ENCODE measurements at regions not wholly inside any gene's neighbourhood (a gene's known extent, or its start where the extent isn't known, plus 50 kb on each side); places are given as distances from the start of the nearest gene placed in this dataset.

DNA sequence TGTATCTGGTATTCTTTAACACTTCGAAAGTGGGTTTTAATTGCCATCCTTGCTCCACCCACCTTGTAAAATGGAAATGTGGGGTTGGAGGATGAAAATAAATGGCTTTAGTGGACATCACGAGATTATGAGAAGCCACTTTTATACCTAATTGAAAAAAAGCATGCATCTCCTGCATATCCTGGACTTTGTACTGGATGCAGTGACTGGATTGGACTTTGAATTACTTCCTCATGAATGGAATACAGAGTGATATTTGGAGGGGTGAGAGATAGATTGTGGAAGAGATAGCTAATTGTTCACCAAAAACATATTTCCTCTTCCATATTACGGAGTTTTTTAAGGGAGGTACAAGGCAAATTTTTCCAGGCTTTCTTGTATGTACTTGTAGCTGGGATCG is 813.0 kb downstream of the TENT5A start:
- DNase-seq (ENCODE audit: low spot score) = no peak
- Histone ChIP-seq H3K9me2 (replicated peaks; ENCODE audit: insufficient read depth) (no peaks in the 10 kb centered on the region), H3K79me2 (no peaks in the 10 kb centered on the region), H3K4me3 (no peak overlapping the region), H4K20me1 (ENCODE audit: insufficient read depth, poor library complexity, severe bottlenecking) (no peaks in the 10 kb centered on the region), H3K27ac (no peak overlapping the region), H3K9me3 (ENCODE audit: low read depth) (no peaks in the 10 kb centered on the region), H3K4me1 (ENCODE audit: insufficient read depth) (no peaks in the 10 kb centered on the region), H3K36me3 (replicated peaks; ENCODE audit: insufficient read depth, low read depth) (no peaks in the 10 kb centered on the region), H3K4me2 (no peak overlapping the region), H2AFZ (no peak overlapping the region), H3K27me3 (no peaks in the 10 kb centered on the region)
- 84% methylated on average over 4 of the region's 4 CpGs for WGBS (ENCODE audit: low lambda C conversion rate, missing lambda C conversion rate)
- no peak for TF ChIP-seq EZH2 (IDR thresholded peaks at IDR 0.05; ENCODE audit: borderline replicate concordance)
- TF ChIP-seq, protein P1, sequence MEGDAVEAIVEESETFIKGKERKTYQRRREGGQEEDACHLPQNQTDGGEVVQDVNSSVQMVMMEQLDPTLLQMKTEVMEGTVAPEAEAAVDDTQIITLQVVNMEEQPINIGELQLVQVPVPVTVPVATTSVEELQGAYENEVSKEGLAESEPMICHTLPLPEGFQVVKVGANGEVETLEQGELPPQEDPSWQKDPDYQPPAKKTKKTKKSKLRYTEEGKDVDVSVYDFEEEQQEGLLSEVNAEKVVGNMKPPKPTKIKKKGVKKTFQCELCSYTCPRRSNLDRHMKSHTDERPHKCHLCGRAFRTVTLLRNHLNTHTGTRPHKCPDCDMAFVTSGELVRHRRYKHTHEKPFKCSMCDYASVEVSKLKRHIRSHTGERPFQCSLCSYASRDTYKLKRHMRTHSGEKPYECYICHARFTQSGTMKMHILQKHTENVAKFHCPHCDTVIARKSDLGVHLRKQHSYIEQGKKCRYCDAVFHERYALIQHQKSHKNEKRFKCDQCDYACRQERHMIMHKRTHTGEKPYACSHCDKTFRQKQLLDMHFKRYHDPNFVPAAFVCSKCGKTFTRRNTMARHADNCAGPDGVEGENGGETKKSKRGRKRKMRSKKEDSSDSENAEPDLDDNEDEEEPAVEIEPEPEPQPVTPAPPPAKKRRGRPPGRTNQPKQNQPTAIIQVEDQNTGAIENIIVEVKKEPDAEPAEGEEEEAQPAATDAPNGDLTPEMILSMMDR (IDR thresholded peaks at IDR 0.05; ENCODE audit: poor library complexity) = no peak
- TF ChIP-seq EZH2phosphoT487 (IDR thresholded peaks at IDR 0.05; ENCODE audit: low read depth, severe bottlenecking, unreplicated experiment) = no peak

DNA sequence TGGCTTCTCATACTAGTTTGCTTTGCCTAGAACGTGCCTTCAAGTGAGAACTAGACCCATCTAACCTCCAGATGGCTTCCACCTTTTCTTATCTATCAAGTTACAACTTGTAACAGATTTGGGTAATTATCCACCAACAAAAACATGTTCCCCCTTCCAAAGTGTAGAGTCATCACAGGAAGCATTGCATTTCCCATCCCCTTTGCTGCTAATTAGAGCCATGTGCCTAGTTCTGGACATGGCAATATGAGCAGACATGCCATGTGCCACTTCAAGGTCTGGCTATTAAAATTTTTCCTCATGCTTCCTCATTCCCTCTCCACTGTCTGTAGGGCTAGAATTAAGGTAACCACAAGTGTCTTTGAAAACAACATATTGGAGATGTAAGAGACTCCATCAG is 814.4 kb downstream of the TENT5A start:
- no peaks in the 10 kb centered on the region for H3K27me3 ChIP-seq
- no peak overlapping the region for H3K27ac ChIP-seq
- H2AFZ ChIP-seq = no peak overlapping the region
- H3K36me3 ChIP-seq (replicated peaks; ENCODE audit: insufficient read depth, low read depth) = no peaks in the 10 kb centered on the region
- H3K9me3 ChIP-seq (ENCODE audit: low read depth) = no peaks in the 10 kb centered on the region
- H4K20me1 ChIP-seq (ENCODE audit: insufficient read depth, poor library complexity, severe bottlenecking) = no peaks in the 10 kb centered on the region
- H3K9me2 ChIP-seq (replicated peaks; ENCODE audit: insufficient read depth) = no peaks in the 10 kb centered on the region
- no peaks in the 10 kb centered on the region for H3K4me1 ChIP-seq (ENCODE audit: insufficient read depth)
- no peak for TF ChIP-seq EZH2phosphoT487 (IDR thresholded peaks at IDR 0.05; ENCODE audit: low read depth, severe bottlenecking, unreplicated experiment)
- TF ChIP-seq, protein P1 (IDR thresholded peaks at IDR 0.05; ENCODE audit: poor library complexity) = no peak
- TF ChIP-seq EZH2 (IDR thresholded peaks at IDR 0.05; ENCODE audit: borderline replicate concordance) = no peak
- 61% methylated on average over 1 of the region's 1 CpG for WGBS (ENCODE audit: low lambda C conversion rate, missing lambda C conversion rate)
- DNase-seq (ENCODE audit: low spot score) = no peak
- H3K79me2 ChIP-seq = no peaks in the 10 kb centered on the region
- no peak overlapping the region for H3K4me2 ChIP-seq
- no peak overlapping the region for H3K4me3 ChIP-seq

DNA sequence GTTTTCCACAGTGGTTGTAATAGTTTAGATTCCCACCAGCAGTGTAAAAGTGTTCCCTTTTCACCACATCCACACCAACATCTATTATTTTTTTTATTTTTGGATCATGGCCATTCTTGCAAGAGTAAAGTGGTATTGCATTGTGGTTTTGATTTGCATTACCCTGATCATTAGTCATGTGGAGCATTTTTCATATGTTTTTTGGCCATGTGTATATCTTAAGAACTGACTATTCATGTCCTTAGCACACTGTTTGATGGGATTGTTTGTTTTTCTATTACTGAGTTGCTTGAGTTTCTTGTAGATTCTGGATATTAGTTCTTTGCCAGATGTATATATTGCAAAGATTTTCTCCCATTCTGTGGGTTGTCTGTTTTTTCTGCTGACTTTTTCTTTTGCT is 820.1 kb downstream of the TENT5A start:
- Histone ChIP-seq H3K4me1 (ENCODE audit: insufficient read depth) (no peaks in the 10 kb centered on the region), H3K79me2 (no peaks in the 10 kb centered on the region), H4K20me1 (ENCODE audit: insufficient read depth, poor library complexity, severe bottlenecking) (no peaks in the 10 kb centered on the region), H3K27ac (no peak overlapping the region), H3K9me2 (replicated peaks; ENCODE audit: insufficient read depth) (no peaks in the 10 kb centered on the region), H3K36me3 (replicated peaks; ENCODE audit: insufficient read depth, low read depth) (no peaks in the 10 kb centered on the region), H3K9me3 (ENCODE audit: low read depth) (no peaks in the 10 kb centered on the region), H3K4me3 (no peak overlapping the region), H3K27me3 (no peaks in the 10 kb centered on the region), H3K4me2 (no peak overlapping the region), H2AFZ (no peak overlapping the region)
- DNase-seq (ENCODE audit: low spot score) = no peak
- TF ChIP-seq, protein P1 (IDR thresholded peaks at IDR 0.05; ENCODE audit: poor library complexity) = no peak
- TF ChIP-seq EZH2 (IDR thresholded peaks at IDR 0.05; ENCODE audit: borderline replicate concordance) (no peak), EZH2phosphoT487 (IDR thresholded peaks at IDR 0.05; ENCODE audit: low read depth, severe bottlenecking, unreplicated experiment) (no peak)

DNA sequence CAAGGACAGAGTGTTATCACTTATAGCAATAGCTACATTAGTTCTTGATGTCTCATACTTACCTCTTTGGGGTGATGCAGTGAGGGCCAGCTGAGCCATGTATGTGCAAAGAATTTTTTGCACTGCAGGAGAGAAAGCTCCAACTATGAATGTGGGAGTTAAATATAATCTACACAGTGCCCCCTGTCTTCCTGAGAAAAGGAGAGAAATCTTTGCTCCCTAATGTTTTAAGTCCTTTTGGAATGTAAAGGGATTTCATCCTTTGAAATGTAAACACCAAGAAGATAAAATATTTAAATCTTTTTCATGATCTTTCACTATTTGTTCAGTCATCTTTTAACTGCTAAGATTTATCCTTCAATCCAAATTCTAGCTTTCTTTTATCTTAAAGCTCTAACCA is 822.1 kb downstream of the TENT5A start:
- Histone ChIP-seq H4K20me1 (ENCODE audit: insufficient read depth, poor library complexity, severe bottlenecking) (no peaks in the 10 kb centered on the region), H3K36me3 (replicated peaks; ENCODE audit: insufficient read depth, low read depth) (no peaks in the 10 kb centered on the region), H3K4me3 (no peak overlapping the region), H3K79me2 (no peaks in the 10 kb centered on the region), H3K27me3 (no peaks in the 10 kb centered on the region), H2AFZ (no peak overlapping the region), H3K9me2 (replicated peaks; ENCODE audit: insufficient read depth) (no peaks in the 10 kb centered on the region), H3K4me2 (no peak overlapping the region), H3K9me3 (ENCODE audit: low read depth) (no peaks in the 10 kb centered on the region), H3K27ac (no peak overlapping the region), H3K4me1 (ENCODE audit: insufficient read depth) (no peaks in the 10 kb centered on the region)
- TF ChIP-seq EZH2 (IDR thresholded peaks at IDR 0.05; ENCODE audit: borderline replicate concordance) (no peak), EZH2phosphoT487 (IDR thresholded peaks at IDR 0.05; ENCODE audit: low read depth, severe bottlenecking, unreplicated experiment) (no peak)
- TF ChIP-seq, protein P1 (IDR thresholded peaks at IDR 0.05; ENCODE audit: poor library complexity) = no peak
- DNase-seq (ENCODE audit: low spot score) = no peak

Data from hepatocyte (in vitro differentiated cells).